HG02763 (cell line): ENCODE measurements at regions not wholly inside any gene's neighbourhood (a gene's known extent, or its start where the extent isn't known, plus 50 kb on each side); places are given as distances from the start of the nearest gene placed in this dataset.

Experiments
- ATAC-seq: cut with Tn5 transposase; IDR thresholded peaks from one replicate; pipeline ENCODE4 v1.9.1; 2021; ENCODE audit warnings: mild to moderate bottlenecking, moderate library complexity; ENCODE audit not compliant: unreplicated experiment

- ATAC-seq: no peak
Observed at GRCh38 chr9:129335464-129336129, 157.5 kb upstream of the IER5L start.

DNA sequence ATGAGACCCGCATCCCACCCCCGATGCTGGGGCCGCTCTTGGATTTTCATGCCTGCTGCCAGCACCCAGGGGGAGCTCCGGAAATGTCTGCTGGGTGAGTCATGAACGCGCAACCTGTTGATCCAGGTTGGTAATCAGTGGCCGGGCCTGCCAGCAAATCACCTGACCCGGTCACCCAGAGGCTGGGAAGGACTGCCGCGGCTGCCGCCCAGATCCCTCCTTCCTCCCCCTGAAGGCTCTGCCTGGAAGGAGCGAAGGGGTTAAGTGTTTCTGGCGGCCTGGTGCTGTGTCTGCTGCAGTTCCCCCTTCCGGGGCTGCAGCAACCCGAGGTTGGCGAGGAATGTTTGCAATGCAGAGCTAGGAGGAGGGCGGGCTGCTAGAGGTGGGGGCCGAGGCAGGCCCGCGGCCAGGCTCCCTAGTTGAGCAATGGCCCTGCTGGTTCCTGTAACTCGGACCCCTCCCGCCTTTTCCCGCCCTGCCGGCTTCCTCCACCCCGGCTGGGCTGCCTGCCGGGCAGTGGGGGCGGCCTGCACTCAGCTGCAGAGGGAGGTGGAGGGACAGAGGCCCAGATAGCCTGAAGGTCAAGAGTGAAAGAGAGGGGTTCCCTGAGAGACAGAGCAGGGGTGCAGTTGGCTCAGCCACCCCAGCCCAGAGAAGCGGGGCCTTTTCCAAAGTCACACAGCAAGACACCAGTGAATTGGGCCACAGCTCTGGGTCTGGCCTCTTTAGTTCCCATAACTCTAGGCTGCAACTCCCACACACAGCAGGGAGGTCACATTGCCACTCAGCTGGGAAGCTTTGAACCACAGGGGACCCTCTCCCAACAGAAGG, 156.3 kb upstream of the IER5L start:
- ATAC-seq: no peak

DNA sequence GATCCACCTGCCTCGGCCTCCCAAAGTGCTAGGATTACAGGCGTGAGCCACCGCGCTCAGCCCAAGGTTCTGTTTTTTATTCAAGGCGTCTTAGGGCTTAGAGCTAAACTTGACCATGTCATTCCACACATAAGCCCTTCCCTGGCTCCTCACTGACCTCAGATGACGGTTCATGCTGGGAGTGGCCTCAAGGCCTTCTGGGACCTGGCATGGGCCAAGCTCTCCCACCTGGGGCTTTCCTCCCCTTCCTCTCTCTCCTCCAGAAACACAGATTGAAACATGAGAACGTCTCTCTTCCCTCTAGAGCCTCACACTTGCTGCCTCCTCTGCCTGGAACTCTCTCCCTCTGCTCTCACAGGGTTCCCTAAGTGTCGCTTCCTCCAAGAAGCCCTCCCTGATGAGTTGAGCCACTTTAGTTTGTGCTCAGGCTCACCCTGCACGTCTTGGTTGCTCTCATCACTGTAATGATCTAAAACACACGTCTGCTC, 155.6 kb upstream of the IER5L start:
- no peak for ATAC-seq

- ATAC-seq: no peak
Observed at GRCh38 chr9:129332581-129332980, 154.5 kb upstream of the IER5L start.

- ATAC-seq: no peak
Observed at GRCh38 chr9:129331772-129332500, 153.9 kb upstream of the IER5L start.

GRCh38 chr9:129331493-129331765, 153.4 kb upstream of the IER5L start:
- no peak for ATAC-seq

DNA sequence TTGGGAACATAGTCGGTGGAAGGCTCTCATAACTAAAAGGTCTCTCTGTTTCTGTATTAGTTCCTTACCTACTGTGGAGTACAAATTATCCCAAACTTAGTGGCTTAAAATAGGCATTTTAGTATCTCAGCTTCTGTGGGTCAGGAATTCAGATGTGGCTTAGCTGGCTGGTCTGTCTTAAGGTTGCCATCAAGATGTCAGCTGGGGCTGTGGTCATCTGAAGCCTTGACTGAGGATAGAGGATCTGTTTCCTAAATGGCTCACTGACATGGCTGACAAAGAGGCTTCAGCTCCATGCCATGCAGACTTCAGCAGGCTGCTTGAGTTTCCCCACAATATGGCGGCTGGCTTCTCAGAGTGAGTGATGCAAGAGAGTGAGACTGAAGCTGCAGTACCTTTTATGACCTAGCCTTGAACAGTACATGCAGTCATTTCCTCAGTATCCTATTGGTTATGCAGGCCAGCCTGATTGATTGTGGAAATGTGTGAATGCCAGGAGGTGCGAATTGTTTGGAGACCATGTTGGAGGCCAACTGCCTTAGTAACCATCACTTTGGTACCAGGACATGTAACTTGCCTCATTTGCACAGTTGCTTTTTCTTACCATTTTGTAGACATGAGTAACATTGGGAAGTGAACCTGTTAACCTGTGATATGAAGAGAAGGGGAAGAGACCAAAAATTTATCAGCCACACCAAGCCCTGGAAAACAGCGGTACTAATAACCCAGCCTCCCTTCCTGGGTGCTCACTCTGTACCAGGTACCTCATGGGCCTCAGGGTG, 152.8 kb upstream of the IER5L start:
- no peak for ATAC-seq

GRCh38 chr9:129328355-129329042, 150.4 kb upstream of the IER5L start:
- ATAC-seq: no peak

GRCh38 chr9:129327552-129328328, 149.7 kb upstream of the IER5L start:
- no peak for ATAC-seq

DNA sequence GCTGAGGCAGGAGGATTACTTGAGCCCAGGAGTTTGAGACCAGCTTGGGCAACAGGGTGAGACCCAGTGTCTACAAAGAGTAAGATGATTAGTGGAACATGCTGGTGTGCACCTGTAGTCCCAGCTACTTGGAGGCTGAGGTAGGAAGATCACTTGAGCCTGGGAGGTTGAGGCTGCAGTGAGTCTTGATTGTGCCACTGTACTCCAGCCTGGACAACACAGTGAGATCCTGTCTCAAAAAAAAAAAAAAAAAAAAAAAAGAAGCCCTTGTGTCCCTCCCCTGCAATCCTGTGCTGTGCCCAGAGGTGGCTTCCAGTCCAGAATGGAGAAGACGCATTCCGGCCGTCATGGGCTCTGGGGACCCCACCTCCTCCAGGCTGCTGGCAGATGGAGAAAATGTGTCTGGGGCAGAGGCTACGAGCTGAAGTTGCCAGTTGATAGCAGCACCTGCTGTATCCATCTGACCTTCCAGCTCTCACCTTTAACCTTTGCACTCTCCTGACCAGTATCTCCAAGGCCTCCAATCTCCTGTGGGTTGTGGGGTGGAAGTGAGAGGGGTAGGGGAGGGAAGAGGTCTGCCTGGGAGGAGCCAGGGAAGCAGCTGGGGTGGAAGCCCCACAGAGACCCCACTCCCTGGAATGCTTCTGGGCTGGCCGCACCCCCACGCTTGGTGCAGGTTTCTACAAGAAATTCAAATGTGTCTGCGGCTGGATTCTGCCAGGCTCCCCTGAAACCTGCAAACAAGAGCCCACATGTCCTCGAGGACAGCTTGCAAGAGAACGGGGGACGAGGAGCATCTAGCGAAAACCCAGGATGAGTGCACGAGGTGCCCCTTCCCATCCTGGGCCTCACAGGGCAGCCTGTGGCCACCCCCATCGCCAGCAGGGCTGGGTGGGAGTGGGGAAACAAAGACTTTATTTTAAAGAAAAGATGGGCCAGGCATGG, 148.3 kb upstream of the IER5L start:
- no peak for ATAC-seq

DNA sequence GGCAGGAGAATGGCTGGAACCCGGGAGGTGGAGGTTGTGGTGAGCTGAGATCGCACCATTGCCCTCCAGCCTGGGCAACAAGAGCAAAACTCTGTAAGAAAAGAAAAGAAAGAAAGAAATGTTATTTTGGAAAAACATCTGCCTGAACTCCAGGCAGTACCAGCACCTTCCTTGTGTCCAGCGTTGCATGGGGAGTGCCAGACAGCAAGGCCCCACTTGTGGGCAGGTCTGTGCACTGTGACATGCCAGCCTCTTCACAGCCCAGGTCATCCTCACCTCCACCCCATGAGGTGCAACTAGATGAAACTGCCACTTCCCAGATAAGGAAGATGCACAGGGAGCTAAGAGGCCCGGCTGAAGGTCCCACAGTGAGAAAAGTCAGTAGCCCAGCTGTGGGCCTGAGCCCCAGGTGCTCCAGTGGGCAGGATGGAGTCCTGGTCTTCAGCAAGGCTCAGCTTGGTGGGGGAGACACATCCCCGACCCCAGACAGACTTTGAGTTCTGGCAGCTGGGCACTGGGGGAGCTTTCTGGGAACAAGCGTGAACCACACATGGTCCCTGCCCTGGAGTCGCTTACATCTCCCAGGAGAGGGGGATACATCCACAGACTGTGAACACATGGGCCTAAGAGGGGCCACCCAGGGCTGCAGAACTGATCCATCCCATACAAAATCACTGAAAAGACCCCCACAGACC, 146.9 kb upstream of the IER5L start:
- no peak for ATAC-seq

- no peak for ATAC-seq
Observed at GRCh38 chr9:129323999-129324553, 146.0 kb upstream of the IER5L start.

DNA sequence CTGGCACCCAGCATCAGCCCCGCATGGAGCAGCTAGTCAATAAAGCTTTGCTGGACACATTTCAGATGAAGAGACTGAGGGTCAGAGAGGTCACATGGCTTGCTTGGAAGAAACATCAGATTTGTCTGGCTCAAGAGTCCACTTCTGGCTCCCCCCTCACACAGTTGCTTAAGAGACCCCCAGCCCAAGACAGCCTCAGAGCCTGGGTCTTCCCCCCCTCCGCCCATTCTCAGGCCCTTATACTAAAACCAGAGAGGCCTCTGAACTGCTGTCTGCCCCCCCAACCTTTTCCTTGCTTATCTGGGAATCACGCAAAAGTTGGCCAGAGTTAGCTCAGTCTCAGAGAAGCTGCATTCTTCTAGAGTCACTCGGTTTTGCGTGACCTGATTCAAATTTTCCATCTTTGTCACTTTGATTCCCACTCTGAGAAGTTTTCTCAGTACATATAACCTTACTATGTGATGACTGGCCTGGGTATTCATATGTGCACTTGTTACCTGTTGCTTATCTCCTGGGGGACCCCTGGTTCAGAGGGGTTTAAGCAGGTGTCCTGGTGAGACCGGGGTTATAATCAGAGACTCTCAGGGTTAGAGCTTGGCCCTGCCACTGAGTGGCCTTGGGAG, 145.4 kb upstream of the IER5L start:
- no peak for ATAC-seq

DNA sequence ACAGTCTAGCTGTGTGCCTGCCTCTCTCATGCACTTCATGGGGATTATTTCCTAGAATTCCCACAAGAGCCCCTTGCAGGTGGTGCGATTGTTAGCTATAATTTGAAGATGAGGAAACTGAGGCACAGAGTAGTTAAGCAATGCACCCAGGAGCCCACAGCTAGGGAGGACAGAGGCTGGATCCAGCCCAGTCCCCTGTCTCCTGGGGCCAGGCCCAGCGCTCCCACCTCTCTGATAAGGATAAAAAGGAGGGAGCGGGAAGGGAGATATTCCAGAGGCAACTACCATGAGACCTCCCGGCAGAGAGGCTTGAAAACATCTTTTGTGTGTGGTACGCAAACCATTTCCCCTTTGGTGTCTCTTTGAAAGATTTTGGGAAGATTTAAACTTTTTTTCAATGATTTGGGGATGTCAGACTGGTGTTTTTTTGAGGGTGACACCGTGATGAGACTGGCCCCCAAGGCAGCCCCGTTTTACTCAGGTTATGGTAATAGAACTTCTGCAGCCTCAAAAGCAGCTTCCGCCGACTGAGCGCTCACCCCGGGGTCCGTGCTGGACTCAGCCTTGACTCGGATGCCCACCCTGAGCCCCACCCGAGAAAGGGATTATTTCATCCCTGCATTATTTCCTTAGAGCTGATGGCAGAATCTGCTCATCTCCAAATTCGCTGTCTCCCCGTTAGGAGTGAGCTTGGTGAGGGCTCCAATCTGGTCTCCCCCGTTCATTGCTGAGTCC, 144.7 kb upstream of the IER5L start:
- no peak for ATAC-seq

GRCh38 chr9:129322022-129322621, 144.1 kb upstream of the IER5L start:
- ATAC-seq: no peak
